CD4-positive, alpha-beta T cell (primary cell): ENCODE measurements at regions not wholly inside any gene's neighbourhood (a gene's known extent, or its start where the extent isn't known, plus 50 kb on each side); places are given as distances from the start of the nearest gene placed in this dataset.
A peak's percentile ranks its signal among the peaks of the same experiment; 100 is the strongest.

Source experiments
- ATAC-seq: fragments of 200-7000 bp; cut with Tn5 transposase; one replicate; pipeline ENCODE4 v1.10.0; 2022; ENCODE audit warnings: mild to moderate bottlenecking; ENCODE audit not compliant: poor library complexity
- CTCF ChIA-PET: fragments of 350-600 bp; sonication (Branson Sonifier 250); formaldehyde crosslinking; loops from one replicate; lab custom pipeline; 2021; ENCODE audit warnings: antibody characterized with exemption, inconsistent platforms; lab: Charles Lee
- POLR2A ChIA-PET: fragments of 350-600 bp; sonication (Branson Sonifier 250); formaldehyde crosslinking; loops from one replicate; lab custom pipeline; 2021; ENCODE audit warnings: antibody characterized with exemption, inconsistent platforms; lab: Charles Lee
- DNase-seq, 14 experiments: peaks; one replicate each; pipeline ENCODE4 v3.0.0-alpha.2; 2013 to 2020; ENCODE audit warnings: mixed read lengths in 2 of 14
- H3K27ac ChIP-seq, 2 donors: one replicate each; pipeline versions ENCODE4 v1.5.1 to v1.7.0; 2013; ENCODE audit warnings: low read length in 2 of 2, low read depth in 1 of 2, mild to moderate bottlenecking in 1 of 2
- H3K27me3 ChIP-seq, 2 experiments: 1 replicate in 1 of 2; 2 replicates in 1 of 2; pipeline versions ENCODE4 v1.6.1 to v1.7.0; 2013; ENCODE audit warnings: low read length in 2 of 2, control low read depth in 1 of 2, mild to moderate bottlenecking in 1 of 2, moderate library complexity in 1 of 2; ENCODE audit not compliant: insufficient read depth in 2 of 2, control insufficient read depth in 1 of 2
- H3K36me3 ChIP-seq: one replicate; pipeline ENCODE4 v1.6.1; 2013; ENCODE audit warnings: low read length, control low read depth; ENCODE audit not compliant: insufficient read depth
- H3K4me1 ChIP-seq: one replicate; pipeline ENCODE4 v1.6.1; 2013; ENCODE audit warnings: low read length, control low read depth; ENCODE audit not compliant: insufficient read depth
- H3K4me3 ChIP-seq: one replicate; pipeline ENCODE4 v1.5.1; 2013; ENCODE audit warnings: mild to moderate bottlenecking, low read length, moderate library complexity
- H3K9me3 ChIP-seq, 2 experiments: 1 replicate in 1 of 2; 2 replicates in 1 of 2; pipeline versions ENCODE4 v1.6.1 to v1.7.0; 2013; ENCODE audit warnings: low read length in 2 of 2, mild to moderate bottlenecking in 2 of 2, control low read depth in 1 of 2, moderate library complexity in 1 of 2; ENCODE audit not compliant: control insufficient read depth in 1 of 2, insufficient read depth in 1 of 2
- H3K27ac Mint-ChIP-seq: one replicate; pipeline ENCODE4 v1.8.0; 2020; ENCODE audit warnings: mixed read lengths
- H3K27me3 Mint-ChIP-seq: one replicate; pipeline ENCODE4 v1.8.0; 2021; ENCODE audit warnings: mixed read lengths
- H3K36me3 Mint-ChIP-seq: one replicate; pipeline ENCODE4 v1.8.0; 2021; ENCODE audit warnings: low read depth, mixed read lengths
- H3K4me1 Mint-ChIP-seq: one replicate; pipeline ENCODE4 v1.8.0; 2021; ENCODE audit warnings: low read depth, mixed read lengths
- H3K4me3 Mint-ChIP-seq: one replicate; pipeline ENCODE4 v1.8.0; 2020; ENCODE audit warnings: mild to moderate bottlenecking, mixed read lengths
- H3K9me3 Mint-ChIP-seq: one replicate; pipeline ENCODE4 v1.8.0; 2020; ENCODE audit warnings: mixed read lengths
- CTCF ChIP-seq: fragments of 200-600 bp; IDR thresholded peaks from one replicate; pipeline ENCODE4 v1.8.0; 2022; ENCODE audit warnings: antibody characterized with exemption, mild to moderate bottlenecking
- intact Hi-C, 2 experiments: fragments of 100-400 bp; cut with DNase I in 1 of 2; cut with micrococcal nuclease in 1 of 2; formaldehyde crosslinking; loops; one replicate each; pipeline versions ENCODE4 v1.15.1 to v1.9.0; 2023 to 2025; cut with DNase I, micrococcal nuclease

- H3K36me3 ChIP-seq, result no peaks in the 10 kb centered on the region
- H3K4me1 ChIP-seq, result peaks cover 3% of the 10 kb centered on the region
- Mint-ChIP-seq H3K27ac (no peak overlapping the region), H3K36me3 (no peaks in the 10 kb centered on the region), H3K27me3 (no peaks in the 10 kb centered on the region), H3K4me1 (peaks cover 43% of the 10 kb centered on the region), H3K4me3 (no peak overlapping the region), H3K9me3 (no peaks in the 10 kb centered on the region)
- DNase-seq (peak in 1 of 14 experiments; percentile 2), ATAC-seq (peak; percentile 64)
- intact Hi-C loops, result no loop called here
- CTCF ChIA-PET, result no interaction called here
- POLR2A ChIA-PET, result no interaction called here
- TF ChIP-seq CTCF, result no peak
- H3K4me3 ChIP-seq, result no peak overlapping the region
- H3K27me3 ChIP-seq, result no peaks in the 10 kb centered on the region
- H3K9me3 ChIP-seq, result no peaks in the 10 kb centered on the region
- no peak overlapping the region for H3K27ac ChIP-seq
Measured at GRCh38 chr13:22214184-22214583, 543.3 kb downstream of the FGF9 start.

- ATAC-seq (no peak), DNase-seq (no peak)
- H3K36me3 ChIP-seq, result no peaks in the 10 kb centered on the region
- Mint-ChIP-seq H3K36me3 (no peaks in the 10 kb centered on the region), H3K27ac (no peak overlapping the region), H3K9me3 (no peaks in the 10 kb centered on the region), H3K4me1 (peaks cover 40% of the 10 kb centered on the region), H3K4me3 (no peak overlapping the region), H3K27me3 (no peaks in the 10 kb centered on the region)
- H3K27ac ChIP-seq, result no peak overlapping the region
- no peak overlapping the region for H3K4me3 ChIP-seq
- ChIA-PET POLR2A (no interaction called here), CTCF (no interaction called here)
- intact Hi-C loops, result no loop called here
- no peaks in the 10 kb centered on the region for H3K27me3 ChIP-seq
- TF ChIP-seq CTCF, result no peak
- H3K9me3 ChIP-seq, result no peaks in the 10 kb centered on the region
- no peaks in the 10 kb centered on the region for H3K4me1 ChIP-seq
Measured at GRCh38 chr13:22218797-22219196, 547.9 kb downstream of the FGF9 start.

GRCh38 chr13:22219709-22220108 is 548.8 kb downstream of the FGF9 start:
- no peak overlapping the region for H3K4me3 ChIP-seq
- H3K4me1 Mint-ChIP-seq, result peaks cover 32% of the 10 kb centered on the region
- no peak overlapping the region for H3K4me3 Mint-ChIP-seq
- TF ChIP-seq CTCF, result no peak
- no peaks in the 10 kb centered on the region for H3K9me3 ChIP-seq
- H3K36me3 Mint-ChIP-seq, result no peaks in the 10 kb centered on the region
- DNase-seq, result no peak
- no peaks in the 10 kb centered on the region for H3K4me1 ChIP-seq
- H3K27ac Mint-ChIP-seq, result no peak overlapping the region
- no peaks in the 10 kb centered on the region for H3K36me3 ChIP-seq
- intact Hi-C loops, result no loop called here
- no peaks in the 10 kb centered on the region for H3K27me3 ChIP-seq
- no peak overlapping the region for H3K27ac ChIP-seq
- POLR2A ChIA-PET, result no interaction called here
- H3K27me3 Mint-ChIP-seq, result no peaks in the 10 kb centered on the region
- ATAC-seq, result no peak
- no peaks in the 10 kb centered on the region for H3K9me3 Mint-ChIP-seq
- CTCF ChIA-PET, result no interaction called here
